Right atrium auricular region (tissue), 2 donors: ENCODE measurements at regions not wholly inside any gene's neighbourhood (a gene's known extent, or its start where the extent isn't known, plus 50 kb on each side); places are given as distances from the start of the nearest gene placed in this dataset.
"Not testable (repeated sequence)": the region's sequence is repeated elsewhere in the genome, so short reads cannot be mapped to it uniquely, and the experiment has no call there.

Experiments
- DNase-seq: peaks from one replicate; pipeline ENCODE4 v3.0.0-alpha.2; 2019; ENCODE audit warnings: low spot score
- H3K27ac ChIP-seq, 2 donors: fragments of 200-600 bp; sonication (generic); 1 replicate in 1 of 2; 2 replicates in 1 of 2; pipeline ENCODE4 v1.5.1; 2016 to 2019
- H3K27me3 ChIP-seq, 2 donors: fragments of 200-600 bp; sonication (generic); one replicate each; pipeline versions ENCODE4 v1.5.1 to v1.6.0; 2017 to 2019
- H3K36me3 ChIP-seq: fragments of 200-600 bp; sonication (generic); one replicate; pipeline ENCODE4 v1.5.1; 2016
- H3K4me1 ChIP-seq, 2 donors: fragments of 200-600 bp; sonication (generic); one replicate each; pipeline versions ENCODE4 v1.5.1 to v1.6.0; 2017 to 2019
- H3K4me3 ChIP-seq, 2 donors: fragments of 200-600 bp; sonication (generic); 1 replicate in 1 of 2; 2 replicates in 1 of 2; pipeline ENCODE4 v1.5.1; 2017 to 2019; ENCODE audit warnings: mild to moderate bottlenecking in 1 of 2, moderate library complexity in 1 of 2
- H3K9me3 ChIP-seq, 2 donors: fragments of 200-600 bp; sonication (generic); one replicate each; pipeline ENCODE4 v1.5.1; 2019
- TF ChIP-seq, protein P1 (sequence below), 2 donors: fragments of 200-600 bp; sonication (generic); IDR thresholded peaks; one replicate each; pipeline ENCODE4 v1.5.1; 2019; ENCODE audit warnings: antibody characterized with exemption in 2 of 2

GRCh38 chr4:28105271-28105859 is 1244.7 kb downstream of the STIM2 start:
- TF ChIP-seq, protein P1, sequence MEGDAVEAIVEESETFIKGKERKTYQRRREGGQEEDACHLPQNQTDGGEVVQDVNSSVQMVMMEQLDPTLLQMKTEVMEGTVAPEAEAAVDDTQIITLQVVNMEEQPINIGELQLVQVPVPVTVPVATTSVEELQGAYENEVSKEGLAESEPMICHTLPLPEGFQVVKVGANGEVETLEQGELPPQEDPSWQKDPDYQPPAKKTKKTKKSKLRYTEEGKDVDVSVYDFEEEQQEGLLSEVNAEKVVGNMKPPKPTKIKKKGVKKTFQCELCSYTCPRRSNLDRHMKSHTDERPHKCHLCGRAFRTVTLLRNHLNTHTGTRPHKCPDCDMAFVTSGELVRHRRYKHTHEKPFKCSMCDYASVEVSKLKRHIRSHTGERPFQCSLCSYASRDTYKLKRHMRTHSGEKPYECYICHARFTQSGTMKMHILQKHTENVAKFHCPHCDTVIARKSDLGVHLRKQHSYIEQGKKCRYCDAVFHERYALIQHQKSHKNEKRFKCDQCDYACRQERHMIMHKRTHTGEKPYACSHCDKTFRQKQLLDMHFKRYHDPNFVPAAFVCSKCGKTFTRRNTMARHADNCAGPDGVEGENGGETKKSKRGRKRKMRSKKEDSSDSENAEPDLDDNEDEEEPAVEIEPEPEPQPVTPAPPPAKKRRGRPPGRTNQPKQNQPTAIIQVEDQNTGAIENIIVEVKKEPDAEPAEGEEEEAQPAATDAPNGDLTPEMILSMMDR (IDR thresholded peaks at IDR 0.05), result no peak
- H3K4me3 ChIP-seq, result no peak overlapping the region
- H3K36me3 ChIP-seq, result no peaks in the 10 kb centered on the region
- H3K27me3 ChIP-seq, result no peaks in the 10 kb centered on the region
- H3K9me3 ChIP-seq, result no peaks in the 10 kb centered on the region
- no peak overlapping the region for H3K27ac ChIP-seq
- no peaks in the 10 kb centered on the region for H3K4me1 ChIP-seq
- no peak for DNase-seq

- Histone ChIP-seq H3K4me1 (no peaks in the 10 kb centered on the region), H3K36me3 (no peaks in the 10 kb centered on the region), H3K9me3 (no peaks in the 10 kb centered on the region), H3K27ac (no peak overlapping the region), H3K27me3 (no peaks in the 10 kb centered on the region), H3K4me3 (no peak overlapping the region)
- TF ChIP-seq, protein P1 (IDR thresholded peaks at IDR 0.05), result no peak
- no peak for DNase-seq
Observed at GRCh38 chr4:28106155-28106554, 1245.5 kb downstream of the STIM2 start.

- H3K36me3 ChIP-seq, result no peaks in the 10 kb centered on the region
- H3K4me1 ChIP-seq, result no peaks in the 10 kb centered on the region
- H3K4me3 ChIP-seq, result no peak overlapping the region
- H3K27ac ChIP-seq, result no peak overlapping the region
- no peaks in the 10 kb centered on the region for H3K27me3 ChIP-seq
- TF ChIP-seq, protein P1 (IDR thresholded peaks at IDR 0.05), result no peak
- DNase-seq, result no peak
- no peaks in the 10 kb centered on the region for H3K9me3 ChIP-seq
Observed at GRCh38 chr4:28109801-28110200, 1249.2 kb downstream of the STIM2 start.

DNA sequence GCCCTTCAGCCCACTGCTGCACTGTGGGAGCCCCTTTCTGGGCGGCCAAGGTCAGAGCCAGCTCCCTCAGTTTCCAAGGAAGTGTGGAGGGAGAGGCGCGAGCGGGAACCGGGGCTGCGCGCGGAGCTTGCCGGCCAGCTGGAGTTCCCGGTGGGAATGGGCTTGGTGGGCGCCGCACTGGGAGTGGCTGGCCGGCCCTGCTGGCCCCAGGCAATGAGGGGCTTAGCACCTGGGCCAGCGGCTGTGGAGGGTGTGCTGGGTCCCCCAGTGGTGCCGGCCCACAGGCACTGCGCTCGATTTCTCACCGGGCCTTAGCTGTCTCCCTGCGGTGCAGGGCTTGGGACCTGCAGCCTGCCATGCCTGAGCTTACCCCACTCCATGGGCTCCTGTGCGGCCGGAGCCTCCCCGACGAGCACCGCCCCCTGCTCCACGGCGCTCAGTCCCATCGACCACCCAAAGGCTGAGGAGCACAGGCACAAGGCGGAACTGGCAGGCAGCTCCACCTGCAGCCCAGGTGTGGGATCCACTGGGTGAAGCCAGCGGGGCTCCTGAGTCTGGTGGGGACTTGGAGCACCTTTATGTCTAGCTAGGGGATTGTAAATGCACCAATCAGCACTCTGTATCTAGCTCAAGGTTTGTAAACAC is 1252.2 kb downstream of the STIM2 start:
- H3K4me3 ChIP-seq, DNase-seq, H3K36me3 ChIP-seq, H3K27me3 ChIP-seq, H3K4me1 ChIP-seq, H3K9me3 ChIP-seq, H3K27ac ChIP-seq: not testable (repeated sequence)

GRCh38 chr4:28113586-28113985 is 1252.9 kb downstream of the STIM2 start:
- H3K4me1 ChIP-seq, DNase-seq, H3K4me3 ChIP-seq, H3K9me3 ChIP-seq, H3K27me3 ChIP-seq, H3K27ac ChIP-seq, H3K36me3 ChIP-seq: not testable (repeated sequence)

- not testable (repeated sequence) for H3K27me3 ChIP-seq, H3K27ac ChIP-seq, H3K36me3 ChIP-seq, H3K9me3 ChIP-seq, H3K4me3 ChIP-seq, H3K4me1 ChIP-seq, DNase-seq
Observed at GRCh38 chr4:28116526-28117083, 1256.0 kb downstream of the STIM2 start.

DNA sequence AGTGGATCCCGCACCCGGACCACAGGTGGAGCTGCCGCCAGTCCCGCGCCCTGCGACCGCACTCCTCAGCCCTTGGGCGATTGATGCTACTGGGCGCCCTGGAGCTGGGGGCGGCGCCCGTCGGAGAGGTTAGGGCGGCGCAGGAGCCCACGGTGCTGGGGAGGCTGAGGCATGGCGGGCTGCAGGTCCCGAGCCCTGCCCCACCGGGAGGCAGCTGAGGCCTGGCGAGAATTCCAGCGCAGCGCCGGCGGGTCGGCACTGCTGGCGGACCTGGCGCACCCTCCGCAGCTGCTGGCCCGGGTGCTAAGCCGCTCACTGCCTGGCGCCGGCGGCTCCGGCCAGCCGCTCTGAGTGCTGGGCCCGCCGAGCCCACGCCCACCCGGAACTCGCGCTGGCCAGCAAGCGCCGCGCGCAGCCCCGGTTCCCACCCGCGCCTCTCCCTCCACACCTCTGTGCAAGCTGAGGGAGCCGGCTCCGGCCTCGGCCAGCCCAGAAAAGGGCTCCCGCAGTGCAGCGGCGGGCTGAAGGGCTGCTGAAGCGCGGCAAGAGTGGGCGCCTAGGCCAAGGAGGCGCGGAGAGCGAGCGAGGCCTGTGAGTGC is 1256.5 kb downstream of the STIM2 start:
- TF ChIP-seq, protein P1 (IDR thresholded peaks at IDR 0.05), result no peak
- H3K36me3 ChIP-seq, result no peaks in the 10 kb centered on the region
- H3K27me3 ChIP-seq, result no peaks in the 10 kb centered on the region
- H3K4me3 ChIP-seq, result no peak overlapping the region
- no peaks in the 10 kb centered on the region for H3K9me3 ChIP-seq
- no peak for DNase-seq
- no peaks in the 10 kb centered on the region for H3K4me1 ChIP-seq
- no peak overlapping the region for H3K27ac ChIP-seq
